Epithelial cell of esophagus (primary cell): ENCODE measurements at regions not wholly inside any gene's neighbourhood (a gene's known extent, or its start where the extent isn't known, plus 50 kb on each side); places are given as distances from the start of the nearest gene placed in this dataset.
"Not testable (repeated sequence)": the region's sequence is repeated elsewhere in the genome, so short reads cannot be mapped to it uniquely, and the experiment has no call there.

ENCODE experiments used
- DNase-seq: peaks from one replicate; pipeline ENCODE4 v3.0.0; 2010; ENCODE audit warnings: low read depth
- H3K4me3 ChIP-seq: 2 replicates; pipeline ENCODE4 v1.5.1; 2011; ENCODE audit warnings: mild to moderate bottlenecking, low read length, control low read depth
- TF ChIP-seq, protein P1 (sequence below): IDR thresholded peaks from 2 replicates; pipeline ENCODE4 v1.5.1; 2011; ENCODE audit warnings: low read depth, mild to moderate bottlenecking, low read length, control low read depth, inconsistent platforms; ENCODE audit not compliant: insufficient read depth; ENCODE audit errors: missing control alignments

DNA sequence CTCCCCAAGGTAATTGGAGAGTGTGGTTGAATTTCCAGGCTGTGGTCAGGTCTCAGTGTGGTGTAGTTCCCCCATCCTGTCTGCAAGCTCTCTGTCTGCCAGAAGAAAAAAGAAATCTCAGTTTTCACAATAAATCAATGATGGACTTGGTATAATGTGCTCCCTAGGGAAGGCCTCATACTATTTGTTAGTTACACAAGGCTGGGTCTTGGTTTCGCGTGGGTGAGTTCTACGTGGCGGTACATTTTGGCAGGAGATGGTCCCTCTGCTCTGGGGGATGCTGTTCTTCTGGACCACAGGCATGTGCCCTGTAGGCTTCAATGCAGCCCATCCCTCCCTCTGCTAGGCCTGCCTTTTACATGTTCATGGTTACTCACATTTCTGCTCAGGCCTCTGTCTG, 206.4 kb upstream of the PELI2 start:
- no peak for DNase-seq
- no peak overlapping the region for H3K4me3 ChIP-seq
- TF ChIP-seq, protein P1, sequence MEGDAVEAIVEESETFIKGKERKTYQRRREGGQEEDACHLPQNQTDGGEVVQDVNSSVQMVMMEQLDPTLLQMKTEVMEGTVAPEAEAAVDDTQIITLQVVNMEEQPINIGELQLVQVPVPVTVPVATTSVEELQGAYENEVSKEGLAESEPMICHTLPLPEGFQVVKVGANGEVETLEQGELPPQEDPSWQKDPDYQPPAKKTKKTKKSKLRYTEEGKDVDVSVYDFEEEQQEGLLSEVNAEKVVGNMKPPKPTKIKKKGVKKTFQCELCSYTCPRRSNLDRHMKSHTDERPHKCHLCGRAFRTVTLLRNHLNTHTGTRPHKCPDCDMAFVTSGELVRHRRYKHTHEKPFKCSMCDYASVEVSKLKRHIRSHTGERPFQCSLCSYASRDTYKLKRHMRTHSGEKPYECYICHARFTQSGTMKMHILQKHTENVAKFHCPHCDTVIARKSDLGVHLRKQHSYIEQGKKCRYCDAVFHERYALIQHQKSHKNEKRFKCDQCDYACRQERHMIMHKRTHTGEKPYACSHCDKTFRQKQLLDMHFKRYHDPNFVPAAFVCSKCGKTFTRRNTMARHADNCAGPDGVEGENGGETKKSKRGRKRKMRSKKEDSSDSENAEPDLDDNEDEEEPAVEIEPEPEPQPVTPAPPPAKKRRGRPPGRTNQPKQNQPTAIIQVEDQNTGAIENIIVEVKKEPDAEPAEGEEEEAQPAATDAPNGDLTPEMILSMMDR: no peak

DNA sequence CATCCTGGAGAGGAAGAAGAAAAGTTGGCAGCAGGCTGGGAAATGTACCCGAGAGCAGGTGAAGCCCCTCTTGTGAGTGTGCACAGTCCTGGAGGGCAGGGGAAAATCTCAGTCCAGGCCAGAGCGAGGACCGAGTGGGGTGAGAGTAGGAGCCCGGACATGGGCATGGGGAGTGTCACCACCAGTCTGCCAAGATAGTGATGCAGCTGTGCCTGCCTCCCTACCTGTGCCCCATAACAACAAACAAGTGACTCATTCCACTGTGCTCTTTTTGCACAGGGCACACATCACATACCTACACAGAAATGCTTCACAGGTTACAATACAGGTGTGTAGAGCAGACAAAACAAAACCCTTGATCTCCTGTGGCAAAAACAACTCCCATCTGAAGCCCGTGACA, 205.9 kb upstream of the PELI2 start:
- H3K4me3 ChIP-seq: no peak overlapping the region
- DNase-seq: peak; percentile 20
- TF ChIP-seq, protein P1: no peak

DNA sequence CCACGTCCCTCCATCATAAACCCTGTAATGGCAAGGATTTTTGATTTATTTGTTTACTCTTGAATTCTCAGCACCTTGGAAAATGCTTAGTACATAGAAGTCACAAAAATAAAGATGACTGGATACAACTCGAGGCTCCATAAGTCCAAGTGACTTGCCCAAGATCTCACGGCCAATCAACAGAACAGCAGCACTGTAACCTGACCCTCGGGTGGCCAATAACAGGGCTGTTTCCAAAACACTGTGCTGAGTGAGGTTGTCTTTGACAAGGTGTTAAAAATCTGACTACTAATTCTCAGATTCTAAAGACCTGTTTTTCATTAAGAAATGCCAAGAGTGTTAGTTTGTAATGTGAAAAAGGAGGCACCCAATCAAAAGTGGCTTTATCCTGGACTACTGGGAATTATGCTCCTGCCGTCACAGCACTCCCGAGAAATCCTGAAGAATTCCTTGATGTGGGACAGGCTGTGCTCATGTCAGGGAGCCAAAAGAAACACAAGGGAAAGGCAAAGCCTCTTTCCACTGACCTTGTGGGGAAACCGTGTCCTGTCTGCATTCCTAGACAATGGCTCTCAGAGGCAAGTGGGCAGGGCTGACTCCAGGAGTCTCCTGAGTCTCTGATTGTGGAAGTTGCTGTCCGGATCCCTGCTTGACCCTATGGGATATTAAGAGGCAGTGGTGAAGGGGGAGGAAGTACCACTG, 204.7 kb upstream of the PELI2 start:
- no peak for DNase-seq
- no peak overlapping the region for H3K4me3 ChIP-seq
- TF ChIP-seq, protein P1: no peak

DNA sequence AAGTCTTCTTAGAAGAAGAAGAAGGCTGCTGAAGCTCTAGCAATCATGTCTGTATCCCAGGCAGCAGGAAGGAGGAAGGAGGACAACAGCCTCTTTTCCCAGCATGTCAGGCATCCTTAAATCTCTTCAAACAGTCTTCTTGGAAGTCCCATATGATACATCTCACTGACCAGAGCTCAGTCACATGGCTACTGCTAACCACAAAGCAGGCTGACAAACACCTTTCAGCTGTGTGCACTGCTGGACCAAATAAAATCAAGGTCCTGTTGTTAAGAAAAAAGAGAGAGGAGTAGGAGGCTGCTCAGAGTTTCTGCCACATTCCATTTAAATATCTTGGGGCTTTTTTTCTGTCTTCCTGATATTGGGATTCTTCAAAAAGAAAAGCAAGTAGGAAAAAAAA, 203.4 kb upstream of the PELI2 start:
- H3K4me3 ChIP-seq: no peak overlapping the region
- TF ChIP-seq, protein P1: no peak
- DNase-seq: no peak

DNA sequence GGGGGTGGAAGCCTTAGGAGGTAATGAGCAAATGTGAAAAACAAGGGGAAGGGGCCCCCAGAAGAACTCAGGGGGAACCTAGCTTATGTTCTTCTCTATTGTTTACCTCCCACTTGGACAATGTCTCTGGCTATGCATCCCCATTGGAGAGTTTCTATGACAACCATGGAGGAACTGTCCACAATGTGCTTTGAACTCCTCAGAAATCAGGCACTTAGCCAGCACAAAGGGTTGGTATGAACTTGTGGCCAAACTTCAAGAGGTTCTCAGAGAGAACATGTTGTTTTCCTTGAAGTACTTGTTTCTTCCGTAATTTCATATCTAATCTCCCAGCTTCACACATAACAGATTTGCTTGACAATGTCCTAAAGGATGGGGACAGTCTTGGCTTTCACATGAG, 202.8 kb upstream of the PELI2 start:
- H3K4me3 ChIP-seq: no peak overlapping the region
- TF ChIP-seq, protein P1: no peak
- DNase-seq: no peak

DNA sequence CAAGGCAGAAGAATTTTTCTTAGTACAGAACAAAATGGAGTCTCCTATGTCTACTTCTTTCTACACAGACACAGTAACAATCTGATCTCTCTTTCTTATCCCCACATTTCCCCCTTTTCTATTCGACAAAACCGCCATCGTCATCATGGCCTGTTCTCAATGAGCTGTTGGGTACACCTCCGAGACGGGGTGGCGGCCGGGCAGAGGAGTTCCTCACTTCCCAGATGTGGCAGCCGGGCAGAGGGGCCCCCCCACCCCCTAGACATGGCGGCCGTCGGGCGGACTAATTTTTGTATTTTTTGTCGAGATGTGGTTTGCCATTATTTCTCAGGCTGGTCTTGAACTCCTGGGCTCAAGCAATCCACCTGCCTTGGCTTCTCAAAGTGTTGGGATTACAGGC, 198.4 kb upstream of the PELI2 start:
- H3K4me3 ChIP-seq, DNase-seq: not testable (repeated sequence)

DNA sequence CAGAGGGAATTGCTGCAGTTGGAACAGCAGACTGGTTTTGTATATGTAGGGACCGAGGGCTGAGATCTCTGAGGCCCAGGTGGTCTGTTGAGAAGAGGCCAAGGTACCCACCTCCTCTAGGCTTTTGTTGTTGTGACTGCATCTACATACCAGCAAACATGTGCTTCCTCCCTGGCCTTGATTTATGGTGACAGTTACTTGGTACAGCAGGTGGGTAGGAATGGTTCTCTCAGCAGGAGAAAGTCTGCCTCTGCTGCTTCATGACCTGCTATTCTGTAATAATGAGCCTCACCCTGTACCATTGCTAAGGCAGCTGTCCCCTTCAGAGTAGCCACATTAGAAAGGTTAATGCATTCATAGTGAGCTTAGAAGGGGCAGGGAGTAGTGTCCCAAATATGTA, 196.7 kb upstream of the PELI2 start:
- TF ChIP-seq, protein P1: no peak
- H3K4me3 ChIP-seq: no peak overlapping the region
- DNase-seq: no peak
